CD4-positive, alpha-beta T cell treated with Interleukin-12 subunit alpha and Interleukin-12 subunit beta, for 1 hour (primary cell): ENCODE measurements at regions not wholly inside any gene's neighbourhood (a gene's known extent, or its start where the extent isn't known, plus 50 kb on each side); places are given as distances from the start of the nearest gene placed in this dataset.

ENCODE experiments used
- DNase-seq: peaks from one replicate; pipeline ENCODE4 v3.0.0-alpha.2; 2020

- no peak for DNase-seq
These were observed 50.4 kb upstream of the SEPTIN5 start for GRCh38 chr22:19663821-19664355.

- no peak for DNase-seq
These were observed 49.9 kb upstream of the SEPTIN5 start for GRCh38 chr22:19664406-19664805.
